ENCODE measurements at regions not wholly inside any gene's neighbourhood (a gene's known extent, or its start where the extent isn't known, plus 50 kb on each side); places are given as distances from the start of the nearest gene placed in this dataset.

- no peak for TF ChIP-seq POLR2A (IDR thresholded peaks at IDR 0.05; ENCODE audit: low read depth, low read length)
- TF ChIP-seq FOS (IDR thresholded peaks at IDR 0.05; ENCODE audit: low read depth, low read length): no peak
- TF ChIP-seq, protein P1, sequence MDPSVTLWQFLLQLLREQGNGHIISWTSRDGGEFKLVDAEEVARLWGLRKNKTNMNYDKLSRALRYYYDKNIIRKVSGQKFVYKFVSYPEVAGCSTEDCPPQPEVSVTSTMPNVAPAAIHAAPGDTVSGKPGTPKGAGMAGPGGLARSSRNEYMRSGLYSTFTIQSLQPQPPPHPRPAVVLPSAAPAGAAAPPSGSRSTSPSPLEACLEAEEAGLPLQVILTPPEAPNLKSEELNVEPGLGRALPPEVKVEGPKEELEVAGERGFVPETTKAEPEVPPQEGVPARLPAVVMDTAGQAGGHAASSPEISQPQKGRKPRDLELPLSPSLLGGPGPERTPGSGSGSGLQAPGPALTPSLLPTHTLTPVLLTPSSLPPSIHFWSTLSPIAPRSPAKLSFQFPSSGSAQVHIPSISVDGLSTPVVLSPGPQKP (IDR thresholded peaks at IDR 0.05; ENCODE audit: borderline replicate concordance, low read depth, low read length): no peak
- TF ChIP-seq RFX5 (IDR thresholded peaks at IDR 0.05; ENCODE audit: low read depth, low read length): no peak
- TF ChIP-seq CTCF (conservative IDR thresholded peaks at IDR 0.05; ENCODE audit: low read depth, low read length): no peak
- no peak for TF ChIP-seq MAFK (IDR thresholded peaks at IDR 0.05; ENCODE audit: low read depth, low read length)
These were observed 64.5 kb upstream of the TP63 start for GRCh38 chr3:189566550-189567130.
